Activated T-cell treated with anti-CD3 and anti-CD28 coated beads for 48 hours (primary cell): ENCODE measurements at regions not wholly inside any gene's neighbourhood (a gene's known extent, or its start where the extent isn't known, plus 50 kb on each side); places are given as distances from the start of the nearest gene placed in this dataset.

Experiments
- DNase-seq: peaks from one replicate; pipeline ENCODE4 v3.0.0-alpha.2; 2020; ENCODE audit warnings: low read depth

DNA sequence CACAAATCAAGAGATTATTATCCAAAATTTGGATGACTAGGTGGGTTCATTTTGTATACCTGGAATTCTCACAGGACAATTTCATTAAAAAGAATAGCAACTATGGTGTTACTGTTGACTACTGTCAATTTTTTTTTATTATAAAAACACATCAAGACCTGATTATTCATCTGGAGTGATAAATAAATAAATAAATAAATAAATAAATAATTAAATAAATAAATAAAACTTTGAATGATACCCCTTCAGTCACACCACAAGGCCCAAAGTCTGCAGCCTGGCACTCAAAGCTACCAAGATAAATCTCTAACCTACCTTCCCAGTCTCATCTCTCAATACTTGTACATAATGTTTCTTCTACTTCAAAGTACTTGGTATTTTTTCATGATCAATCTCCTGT is 294.0 kb upstream of the KLHL29 start:
- no peak for DNase-seq

GRCh38 chr2:23091900-23092299 is 293.1 kb upstream of the KLHL29 start:
- no peak for DNase-seq

- DNase-seq: no peak
These were observed 292.1 kb upstream of the KLHL29 start for GRCh38 chr2:23092831-23093230.

DNA sequence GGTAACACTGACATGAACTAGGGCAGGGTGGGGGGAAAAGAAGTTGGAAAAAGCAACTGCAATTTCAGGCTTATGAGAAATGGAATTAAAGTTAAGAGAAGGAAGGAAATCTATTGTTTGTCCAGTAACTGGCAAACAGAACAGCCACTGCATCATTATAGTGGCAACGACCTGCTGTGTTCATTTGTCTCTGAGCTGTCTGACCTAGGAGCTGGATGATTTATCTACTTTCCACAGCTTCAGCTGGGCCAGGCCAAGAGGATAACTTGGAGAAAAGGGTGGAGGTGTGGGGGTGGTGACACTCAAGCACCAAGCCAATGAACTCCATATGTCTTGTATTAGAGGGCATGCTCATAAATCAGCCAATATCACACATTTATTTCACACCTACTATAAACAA is 291.5 kb upstream of the KLHL29 start:
- no peak for DNase-seq

DNA sequence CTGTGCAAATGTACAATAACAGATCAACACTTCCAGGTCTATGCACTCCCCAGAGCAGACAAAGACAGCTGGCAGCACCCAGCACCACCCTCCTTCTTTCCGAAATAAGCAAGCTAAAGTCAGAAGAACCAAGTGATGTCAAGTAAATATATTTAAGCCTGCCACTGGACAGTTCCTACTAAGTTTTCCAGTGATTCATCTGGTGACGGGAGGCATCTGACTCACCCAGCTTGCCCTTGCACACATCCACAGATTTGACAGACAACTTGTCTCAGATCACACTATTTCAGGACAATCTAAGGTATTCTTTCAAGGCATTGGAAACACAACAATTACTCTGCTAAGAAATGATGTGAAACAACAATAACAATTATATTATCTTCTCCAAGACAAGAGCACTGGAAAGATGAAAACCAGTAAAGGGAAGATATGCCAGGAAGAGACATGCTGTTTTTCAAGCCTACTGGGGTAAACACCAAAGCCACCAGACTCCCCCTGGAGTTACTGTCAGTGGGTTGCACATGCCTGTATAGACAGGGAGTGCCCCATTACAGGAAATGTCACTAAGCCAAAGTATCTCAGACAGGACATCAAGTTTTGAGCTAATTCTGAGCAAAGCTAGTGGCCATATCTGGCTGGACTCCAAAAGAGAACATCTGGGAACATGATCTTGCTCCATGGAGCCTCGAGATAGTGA is 287.9 kb upstream of the KLHL29 start:
- DNase-seq: no peak

DNA sequence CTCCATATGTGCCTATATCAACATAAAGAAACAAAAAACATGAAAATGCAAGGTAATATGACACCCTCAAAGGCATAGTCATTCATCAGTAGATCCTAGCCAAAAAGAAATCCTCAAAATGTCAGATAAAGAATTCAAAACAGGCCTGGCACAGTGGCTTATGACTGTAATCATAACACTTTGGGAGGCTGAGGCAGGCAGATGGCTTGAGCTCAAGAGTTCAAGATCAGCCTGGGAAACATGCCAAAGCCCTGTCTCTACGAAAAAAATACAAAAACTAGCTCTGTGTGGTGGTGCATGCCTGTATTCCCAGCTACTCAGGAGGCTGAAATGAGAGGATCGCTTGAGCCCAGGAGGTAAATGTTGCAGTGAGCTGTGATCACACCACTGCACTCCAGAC is 284.6 kb upstream of the KLHL29 start:
- no peak for DNase-seq

DNA sequence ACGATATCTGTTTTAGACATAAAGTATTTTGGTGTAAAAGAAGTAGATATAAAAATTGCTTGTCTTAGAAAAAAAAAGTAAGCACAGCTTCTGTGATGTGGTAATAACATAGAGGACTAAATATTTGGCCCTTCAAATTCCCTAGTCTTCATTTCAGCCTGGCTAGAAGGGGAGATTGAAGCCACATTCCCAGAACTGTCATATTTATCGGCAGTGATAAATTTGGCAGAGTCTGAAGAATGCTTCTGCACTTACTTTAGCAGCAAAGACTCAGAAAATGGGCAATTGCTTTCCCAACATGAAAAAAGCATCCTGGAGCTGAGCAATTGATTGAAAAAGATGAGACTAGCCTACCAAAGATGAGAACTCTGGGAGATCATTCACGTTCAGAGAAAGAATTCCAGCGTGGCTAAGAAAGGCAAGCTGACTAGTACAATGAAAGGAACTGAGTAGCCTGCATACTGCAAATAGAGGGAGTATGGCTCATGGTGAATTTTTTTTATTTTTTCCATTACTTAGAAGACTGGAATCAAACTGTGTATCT is 278.7 kb upstream of the KLHL29 start:
- no peak for DNase-seq

GRCh38 chr2:23107327-23107941 is 277.5 kb upstream of the KLHL29 start:
- no peak for DNase-seq

GRCh38 chr2:23111263-23111662 is 273.7 kb upstream of the KLHL29 start:
- no peak for DNase-seq

GRCh38 chr2:23112517-23112916 is 272.5 kb upstream of the KLHL29 start:
- no peak for DNase-seq

GRCh38 chr2:23114299-23114698 is 270.7 kb upstream of the KLHL29 start:
- no peak for DNase-seq

DNA sequence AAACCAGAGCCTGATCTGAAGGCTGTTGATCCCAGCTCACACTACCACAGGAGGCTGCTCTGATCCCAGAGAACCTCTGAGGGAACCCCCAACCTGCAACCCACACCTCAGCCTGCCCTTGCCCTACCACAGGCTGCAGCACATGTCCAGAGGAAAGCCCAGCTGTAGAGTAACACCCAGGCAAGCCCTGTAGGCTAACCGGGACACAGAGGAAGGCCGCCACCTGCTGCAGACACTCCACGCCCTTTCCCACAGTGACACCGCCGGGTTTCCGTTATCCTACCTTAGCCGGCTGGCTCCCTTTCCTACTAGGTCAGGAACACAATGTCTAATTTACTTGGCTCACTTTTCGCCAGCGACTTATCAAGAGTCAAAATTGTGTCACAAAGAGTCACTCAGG is 266.7 kb upstream of the KLHL29 start:
- DNase-seq: no peak

- no peak for DNase-seq
These were observed 266.1 kb upstream of the KLHL29 start for GRCh38 chr2:23118894-23119293.

DNA sequence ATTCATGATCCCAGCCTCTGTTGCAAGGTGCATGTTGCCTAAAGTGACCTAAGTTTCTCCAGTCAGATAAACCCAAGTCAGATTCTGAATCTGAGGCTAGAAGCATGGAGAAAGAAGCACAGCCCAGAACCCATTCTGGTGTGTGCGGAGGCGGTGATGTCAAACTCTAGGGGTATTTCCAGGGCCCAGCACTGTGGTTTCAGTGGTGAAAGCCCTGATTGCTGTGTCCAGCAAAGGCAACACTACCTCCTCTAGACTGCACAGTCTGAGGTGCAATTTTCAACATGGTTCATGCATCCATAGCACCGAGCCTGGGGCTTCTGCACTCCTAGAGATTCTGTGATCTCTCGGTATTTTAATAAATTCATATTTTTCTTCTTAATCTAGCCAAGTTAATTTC is 264.8 kb upstream of the KLHL29 start:
- no peak for DNase-seq

- DNase-seq: no peak
These were observed 262.9 kb upstream of the KLHL29 start for GRCh38 chr2:23121968-23122648.

GRCh38 chr2:23122681-23123215 is 262.2 kb upstream of the KLHL29 start:
- no peak for DNase-seq

- DNase-seq: no peak
These were observed 261.3 kb upstream of the KLHL29 start for GRCh38 chr2:23123686-23124085.

GRCh38 chr2:23124214-23124750 is 260.7 kb upstream of the KLHL29 start:
- no peak for DNase-seq

DNA sequence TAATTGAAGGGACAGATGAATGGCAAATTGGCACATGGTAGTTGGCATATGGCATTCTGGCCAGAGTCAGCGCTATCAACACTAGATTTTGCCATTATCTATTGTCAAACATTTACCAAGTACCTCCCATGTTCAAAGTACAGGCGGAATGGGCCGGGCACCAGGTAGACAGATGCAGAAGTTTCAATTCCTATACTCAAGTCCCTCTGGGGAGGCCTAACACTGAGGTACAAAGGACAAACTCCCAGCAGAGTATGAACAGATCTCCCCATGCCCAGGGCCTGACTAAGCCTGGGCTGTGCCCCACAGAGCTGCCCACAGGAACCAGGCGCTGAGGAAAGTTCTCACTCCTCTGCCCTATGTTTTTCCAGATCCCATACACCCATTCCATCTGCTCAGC is 257.5 kb upstream of the KLHL29 start:
- DNase-seq: no peak

GRCh38 chr2:23128684-23129292 is 256.2 kb upstream of the KLHL29 start:
- DNase-seq: no peak

DNA sequence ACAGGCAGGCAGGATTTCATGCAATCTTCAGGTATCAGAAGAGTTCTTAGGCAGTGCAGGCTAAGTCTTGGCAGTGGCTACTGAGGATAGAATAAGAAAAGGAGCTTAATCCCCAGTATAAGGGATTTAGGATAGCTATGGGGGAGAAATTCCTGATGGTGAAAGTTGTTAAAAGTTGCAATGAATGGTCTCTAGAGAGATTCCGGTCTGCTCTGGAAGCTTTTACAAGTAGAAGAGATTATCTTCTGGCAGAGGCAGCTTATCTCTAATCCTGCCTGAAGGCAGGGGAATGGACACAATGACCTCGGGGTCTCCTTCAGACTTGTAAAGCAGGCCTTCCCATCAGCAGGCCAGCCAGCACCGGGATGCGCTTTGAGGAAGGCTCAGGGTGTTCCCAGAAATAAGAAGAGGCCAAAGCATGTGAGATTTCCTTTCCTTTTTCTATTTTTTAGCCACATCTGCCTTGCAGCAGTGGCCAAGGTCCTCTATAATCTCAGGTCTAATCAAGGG is 253.9 kb upstream of the KLHL29 start:
- DNase-seq: no peak

DNA sequence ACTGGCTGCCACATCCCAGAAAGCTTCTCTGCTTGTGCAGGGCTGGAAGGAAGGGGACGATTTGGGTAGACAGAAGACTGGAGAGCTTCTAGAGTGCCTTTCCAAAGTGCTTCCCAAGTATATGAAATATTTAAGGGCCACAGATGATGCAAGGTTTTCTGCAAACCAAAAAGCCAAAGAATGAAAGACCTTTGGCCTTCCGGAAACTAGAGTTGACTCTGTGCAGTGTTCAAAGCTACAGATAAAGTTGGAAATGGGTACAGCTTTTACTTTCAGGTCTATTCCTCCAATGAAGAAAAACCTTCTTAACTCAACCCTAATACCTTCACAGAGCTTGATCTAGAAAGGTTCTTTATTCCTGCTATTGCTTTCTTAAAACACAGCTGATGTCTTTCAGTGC is 253.0 kb upstream of the KLHL29 start:
- DNase-seq: no peak
